Retina (tissue), 1 donor: ENCODE measurements at regions not wholly inside any gene's neighbourhood (a gene's known extent, or its start where the extent isn't known, plus 50 kb on each side); places are given as distances from the start of the nearest gene placed in this dataset.

Source experiments
- DNase-seq: peaks from one replicate; pipeline ENCODE4 v3.0.0-alpha.2; 2016

DNA sequence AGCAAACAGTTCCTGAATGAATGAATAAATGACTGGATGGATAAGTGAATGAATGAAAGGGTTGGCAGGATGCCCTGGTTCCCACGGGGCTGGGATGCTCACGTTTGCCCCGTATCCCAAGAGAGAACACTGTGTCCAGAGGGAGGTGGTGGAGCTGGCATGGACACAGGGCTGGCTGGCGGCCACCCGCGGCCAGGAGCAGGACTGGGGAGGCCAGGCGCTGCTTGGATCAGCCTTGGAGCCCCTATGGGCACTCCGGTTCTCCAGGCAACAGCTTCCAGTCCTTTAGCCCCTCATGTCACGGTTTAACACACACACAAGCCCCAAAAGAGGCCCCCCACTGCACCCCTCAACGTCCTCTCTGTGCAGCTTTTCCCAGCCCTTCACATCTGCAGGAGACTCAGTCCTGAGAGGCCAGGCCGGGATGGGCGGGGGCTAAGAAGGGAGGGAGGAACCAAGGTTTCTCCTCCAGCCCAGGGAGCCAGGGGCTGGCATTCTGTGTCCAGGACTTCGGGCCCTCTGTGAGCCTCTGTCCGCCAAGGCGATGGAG is 86.0 kb upstream of the ALDH1L1 start:
- DNase-seq: peak; percentile 48

DNA sequence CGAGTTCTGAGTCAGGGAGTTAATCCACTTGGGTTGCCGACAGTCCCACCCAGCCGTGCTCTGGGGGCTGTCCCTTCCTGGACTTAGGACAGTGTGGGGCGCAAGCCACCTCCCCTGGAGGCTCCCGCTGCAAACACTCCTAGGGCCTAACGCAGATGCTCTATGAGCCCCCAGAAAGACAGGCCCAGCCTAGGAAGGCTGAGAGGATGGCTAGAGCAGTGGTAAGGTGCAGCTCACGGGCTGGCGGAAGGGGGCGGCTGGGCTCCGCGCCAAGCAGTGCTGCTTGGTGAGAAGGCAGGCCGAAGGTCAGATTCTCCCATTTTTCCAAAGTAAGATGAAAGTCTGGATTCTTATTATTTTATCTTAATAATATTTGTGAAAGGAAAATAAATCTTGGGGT is 84.6 kb upstream of the ALDH1L1 start:
- DNase-seq: no peak

DNA sequence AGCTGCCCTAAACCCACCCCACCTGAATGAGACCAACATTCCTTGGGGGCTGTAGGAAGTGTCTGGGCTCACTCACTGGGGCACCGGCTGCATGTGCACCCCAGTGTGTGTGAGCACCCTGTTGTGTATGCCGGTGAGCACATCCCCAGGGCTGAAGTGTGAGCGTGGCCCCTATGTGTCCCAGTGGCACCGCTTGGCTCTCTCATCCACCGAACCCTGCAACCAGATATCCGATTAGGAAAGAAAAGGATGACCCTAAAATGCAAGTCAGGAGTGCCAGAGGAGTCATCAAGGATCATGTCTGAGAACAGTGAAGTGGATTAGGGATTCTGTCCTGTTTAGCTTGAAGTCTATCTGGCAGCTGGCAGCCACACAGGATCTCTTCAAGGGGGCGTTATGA is 84.0 kb upstream of the ALDH1L1 start:
- DNase-seq: no peak

DNA sequence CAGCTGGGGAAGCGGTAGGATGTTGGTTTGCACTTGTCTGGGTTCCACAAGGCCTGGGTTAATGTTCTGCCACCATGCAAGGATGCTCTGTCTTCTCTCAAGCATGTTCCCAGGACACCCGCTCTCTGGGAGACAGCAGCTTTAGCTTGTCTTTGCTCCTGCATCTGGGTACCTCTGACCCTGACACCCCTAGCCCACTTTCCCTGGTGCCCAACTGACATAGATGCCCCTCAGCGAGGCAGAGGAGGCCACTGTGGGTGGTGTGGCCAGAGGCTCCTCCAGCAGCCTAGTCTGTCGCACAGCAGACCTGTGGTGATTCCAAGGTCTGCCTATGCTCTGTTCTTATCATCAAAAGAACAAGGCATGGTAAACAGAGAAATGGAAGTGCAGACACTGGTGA is 83.6 kb upstream of the ALDH1L1 start:
- DNase-seq: no peak

DNA sequence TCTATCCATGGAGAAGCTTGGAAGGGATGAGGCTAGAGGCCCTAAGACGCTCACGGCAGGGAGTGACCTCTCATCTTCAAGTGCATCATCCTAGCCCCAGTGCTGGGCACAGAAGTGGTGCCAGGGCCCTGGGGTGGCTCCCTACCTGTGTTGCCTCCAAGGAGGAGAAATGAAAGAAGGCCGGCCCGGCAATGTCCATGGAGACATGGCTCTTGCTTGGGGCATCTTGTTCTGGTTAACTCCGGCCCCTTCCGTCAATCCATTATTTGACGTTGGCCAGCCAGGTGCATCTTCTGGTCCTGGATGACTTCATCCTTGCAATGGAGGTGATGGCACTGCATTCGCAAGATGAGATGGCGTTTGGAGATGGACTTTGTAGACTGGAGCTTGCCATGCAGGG is 83.2 kb upstream of the ALDH1L1 start:
- no peak for DNase-seq

DNA sequence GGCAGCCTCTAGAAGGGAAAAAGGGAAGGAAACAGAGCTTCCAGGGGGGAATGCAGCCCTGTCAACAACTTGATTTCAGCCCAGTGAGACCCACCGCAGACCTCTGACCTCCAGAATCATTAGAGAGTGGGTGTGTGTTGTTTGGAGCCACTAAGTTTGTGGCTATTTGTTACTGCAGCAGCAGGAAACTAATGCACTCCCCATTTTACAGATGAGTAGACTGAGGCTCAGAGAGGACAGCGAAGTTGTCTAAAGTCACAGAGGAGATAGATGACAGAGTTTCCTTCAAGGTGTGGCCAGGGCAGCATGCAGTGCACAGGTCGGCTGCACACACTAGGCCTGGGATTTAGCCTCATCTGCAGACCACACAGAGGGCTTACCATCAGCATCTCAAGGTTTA is 81.8 kb upstream of the ALDH1L1 start:
- DNase-seq: no peak

DNA sequence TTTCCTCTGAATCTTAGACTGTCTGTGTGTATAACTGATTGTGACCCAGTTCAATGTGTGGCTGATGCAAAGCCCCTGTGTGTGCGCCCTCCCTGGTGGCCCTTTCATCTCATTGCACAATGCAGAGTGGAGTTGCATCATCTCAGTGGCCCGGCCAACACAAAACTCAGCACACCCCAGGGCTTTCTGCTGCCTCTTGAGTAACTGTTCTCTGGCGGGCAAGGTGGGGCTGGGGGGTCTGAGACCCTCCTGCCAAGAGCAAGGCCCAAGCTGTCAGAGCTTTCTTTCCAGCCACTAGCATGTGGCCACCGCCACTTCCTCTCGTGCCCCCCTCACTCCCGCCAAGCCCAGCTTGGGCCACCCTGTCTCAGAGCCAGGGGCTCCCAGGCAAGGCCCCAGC is 80.7 kb upstream of the ALDH1L1 start:
- peak; percentile 54 for DNase-seq

DNA sequence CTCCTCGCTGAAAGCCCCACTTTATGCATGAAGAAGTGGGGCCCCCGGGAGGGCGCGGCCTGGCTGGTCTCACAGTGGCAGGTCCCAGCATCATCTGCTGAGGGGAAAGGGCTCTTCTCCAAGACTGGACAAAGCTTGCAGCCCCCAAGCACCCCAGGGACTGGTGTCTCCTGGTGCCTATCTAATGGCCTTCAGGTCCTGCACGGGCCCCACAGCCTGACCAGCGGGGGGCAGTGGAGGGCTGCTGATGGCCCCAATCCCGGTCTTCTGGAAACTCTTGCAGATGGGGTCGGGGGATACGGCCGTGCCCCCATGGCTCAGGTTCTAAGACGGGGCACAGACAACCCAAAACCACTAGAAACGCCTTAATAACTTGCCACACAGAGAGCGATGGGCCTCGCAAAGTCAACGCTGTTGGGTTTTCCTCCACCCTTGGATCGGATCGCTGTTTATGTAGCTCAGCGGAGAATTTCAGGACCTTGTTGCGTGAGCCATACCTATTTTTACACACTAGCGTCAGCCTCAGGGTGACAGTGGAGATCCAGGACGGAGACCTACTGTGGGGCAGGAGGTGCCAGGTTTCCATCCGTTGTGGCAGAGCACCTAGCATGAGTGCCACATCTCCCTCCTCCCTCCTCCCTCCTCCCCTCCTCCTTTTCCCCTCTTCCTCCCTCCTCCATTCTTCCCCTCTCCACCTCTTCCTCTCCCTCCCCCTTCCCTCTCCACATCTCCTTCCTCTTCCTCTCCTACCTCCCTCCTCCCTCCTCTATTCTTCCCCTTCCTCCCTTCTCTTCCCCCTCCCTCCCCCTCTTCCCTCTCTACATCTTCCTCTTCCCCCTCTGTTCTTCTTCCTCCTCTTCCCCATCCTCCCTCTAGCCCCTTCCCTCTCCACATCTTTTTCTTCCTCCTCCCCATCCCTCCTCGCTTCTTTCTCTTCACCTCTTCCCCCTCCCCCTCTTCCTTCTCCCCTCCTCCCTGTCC is 79.3 kb upstream of the ALDH1L1 start:
- peak; percentile 62 for DNase-seq

DNA sequence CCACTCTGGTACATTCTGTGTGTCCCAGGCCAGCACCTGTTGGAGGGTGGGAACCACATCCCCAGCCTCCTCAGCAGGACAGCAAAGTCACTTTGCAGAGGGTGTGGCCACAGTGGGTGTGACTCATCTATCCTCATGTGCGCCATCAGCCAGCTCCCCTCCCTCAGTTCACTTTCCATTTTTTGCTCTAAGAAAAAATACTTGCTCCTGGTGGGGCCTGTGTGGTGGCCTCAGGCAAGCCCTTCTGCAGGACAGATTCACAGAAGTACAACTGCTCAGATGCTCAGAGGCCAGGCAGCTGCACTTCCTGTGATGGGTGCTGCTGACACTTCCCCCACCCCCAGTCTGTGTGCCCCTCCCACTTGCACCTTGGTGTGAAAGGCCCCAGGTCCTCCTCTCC is 78.3 kb upstream of the ALDH1L1 start:
- no peak for DNase-seq

DNA sequence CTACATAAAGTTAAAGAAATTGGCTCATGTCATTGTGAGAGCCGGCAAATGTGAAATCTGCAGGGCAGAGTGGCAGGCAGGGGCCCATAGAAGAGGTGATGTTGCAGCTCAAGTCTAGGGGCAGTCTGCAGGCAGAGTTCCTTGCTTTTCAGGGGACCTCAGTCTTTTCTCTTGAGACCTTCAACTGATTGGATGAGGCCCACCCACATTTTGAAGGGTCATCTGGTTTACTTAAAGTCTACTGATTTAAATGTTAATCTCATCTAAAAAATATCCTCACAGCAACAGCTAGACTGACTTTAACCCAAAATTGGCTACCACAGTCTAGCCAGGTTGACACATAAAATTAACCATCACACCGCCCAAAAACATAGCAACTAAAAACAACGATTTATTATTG is 77.6 kb upstream of the ALDH1L1 start:
- no peak for DNase-seq

DNA sequence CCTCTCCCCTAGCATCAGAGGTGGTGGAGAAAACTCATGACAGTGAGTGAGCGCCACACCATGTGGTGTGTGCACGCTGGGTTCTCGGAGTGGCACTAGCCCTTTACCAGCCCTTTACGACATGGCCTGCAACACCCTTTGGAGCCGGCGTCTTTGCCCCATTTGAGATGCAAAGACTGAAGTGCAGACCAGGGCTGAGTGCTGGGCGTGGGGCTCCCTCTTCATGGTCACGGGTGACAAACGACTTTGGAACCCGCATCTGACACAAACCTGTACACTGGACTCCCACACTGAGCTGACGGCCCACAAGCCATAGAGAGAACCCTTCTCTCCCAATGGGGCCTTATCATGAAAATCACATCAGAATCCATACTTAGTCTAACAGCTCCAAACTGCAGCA is 76.8 kb upstream of the ALDH1L1 start:
- DNase-seq: no peak

DNA sequence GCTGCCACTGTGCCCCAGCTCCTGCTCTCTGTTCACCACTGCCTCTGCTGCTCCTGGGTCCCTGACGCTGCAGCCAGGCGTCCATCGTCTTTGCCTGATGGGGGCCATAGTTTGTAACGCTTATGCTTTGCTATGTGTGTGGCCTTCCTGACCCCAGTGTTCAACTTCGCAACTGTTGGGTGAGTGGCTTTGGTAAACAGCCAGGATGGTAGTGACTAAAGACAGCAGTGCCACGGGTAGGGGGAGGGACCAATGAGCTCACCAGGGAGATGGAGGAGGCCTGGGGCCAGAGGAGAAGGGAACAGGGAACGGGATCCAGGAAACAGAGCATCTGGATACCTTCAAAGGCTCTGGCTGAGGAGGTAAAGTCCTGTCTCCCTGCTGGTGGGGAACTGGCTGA is 75.9 kb upstream of the ALDH1L1 start:
- no peak for DNase-seq

DNA sequence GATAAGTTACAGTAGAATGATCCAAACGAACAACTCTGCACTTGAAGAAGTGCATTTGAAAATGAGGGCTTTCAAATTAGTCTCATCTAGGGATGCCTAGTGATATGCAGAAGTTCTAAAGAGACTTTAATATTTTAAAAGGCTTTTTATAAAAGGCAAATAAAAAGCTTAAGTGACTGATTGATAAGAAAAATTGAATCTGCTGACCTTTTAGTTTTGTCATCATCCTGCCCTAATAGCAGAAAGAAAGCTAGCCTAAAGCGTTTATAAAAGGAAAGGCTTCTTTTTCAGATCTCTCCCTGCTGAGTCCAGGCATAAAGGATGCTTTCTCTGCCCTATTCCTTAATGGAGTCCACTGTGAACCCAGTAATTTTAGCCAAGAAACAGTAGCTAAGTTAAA is 72.7 kb upstream of the ALDH1L1 start:
- no peak for DNase-seq

DNA sequence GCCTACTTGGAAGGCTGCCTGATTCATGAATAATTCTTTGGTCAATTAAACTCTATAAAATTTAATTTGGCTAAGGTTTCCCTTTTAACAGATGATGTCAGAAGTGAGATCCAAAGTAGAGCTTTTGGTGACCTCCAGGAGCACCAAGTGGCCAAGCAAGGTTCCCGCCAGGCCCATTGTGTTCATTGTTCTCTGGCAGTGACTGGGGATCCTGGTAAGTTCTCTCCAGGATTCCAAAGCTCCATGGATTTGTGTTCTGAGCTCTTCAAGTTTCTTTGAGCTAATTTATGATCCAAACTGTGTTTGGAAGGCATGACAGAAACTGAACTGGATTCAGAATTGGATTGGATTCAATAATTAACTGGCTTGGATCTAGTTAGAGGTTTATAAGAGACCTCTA is 72.0 kb upstream of the ALDH1L1 start:
- no peak for DNase-seq

DNA sequence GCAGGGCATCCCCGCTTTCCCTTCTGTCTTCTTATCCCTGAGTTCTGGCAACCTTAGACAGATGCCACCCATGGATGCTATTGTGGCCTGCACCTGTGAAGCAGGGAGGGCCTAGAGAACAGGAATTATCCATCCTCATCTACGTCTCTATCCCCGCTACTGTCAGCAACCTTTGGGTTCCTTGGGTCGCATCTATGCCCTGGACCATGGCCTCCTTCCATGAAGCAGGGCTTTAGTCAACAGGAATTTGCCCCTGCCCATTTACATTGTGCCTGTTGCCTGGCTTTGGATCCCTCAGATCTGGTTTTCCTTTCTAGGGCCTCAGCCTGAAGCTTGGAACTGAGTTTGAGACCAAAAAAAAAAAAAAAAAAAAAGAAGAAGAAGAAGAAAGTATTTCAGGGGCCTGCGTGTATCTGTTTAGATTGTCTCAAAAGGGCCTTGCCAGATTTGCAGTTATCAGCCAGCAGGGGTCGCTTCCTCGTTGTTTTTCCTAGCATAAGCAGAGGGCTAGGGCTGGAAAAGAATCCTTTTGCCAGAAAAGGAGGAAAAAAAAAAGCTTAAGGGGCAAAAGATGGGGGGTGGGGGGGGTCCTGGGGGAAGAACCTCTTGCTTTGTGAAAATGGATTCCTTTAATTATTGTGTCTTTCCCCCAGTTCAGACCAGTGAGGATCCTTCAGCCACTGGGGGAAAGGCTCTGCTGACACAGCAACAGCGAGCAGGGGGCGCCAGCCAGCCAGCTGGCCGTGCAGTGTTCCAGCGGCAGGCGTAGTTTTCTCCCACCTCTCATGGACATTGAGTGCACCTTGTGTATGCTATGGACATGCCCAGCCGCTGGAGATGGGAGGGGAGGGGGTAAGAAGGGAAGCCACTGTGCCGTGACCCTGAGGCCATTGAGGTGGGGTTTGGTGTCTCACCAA is 65.7 kb upstream of the ALDH1L1 start:
- peak; percentile 55 for DNase-seq
